Adrenal gland (tissue), 5 donors: ENCODE measurements at regions not wholly inside any gene's neighbourhood (a gene's known extent, or its start where the extent isn't known, plus 50 kb on each side); places are given as distances from the start of the nearest gene placed in this dataset.

Experiments
- CTCF ChIP-seq, 6 experiments: fragments of 450-650 bp in 4 of 6; fragments of 200-600 bp in 2 of 6; sonication (generic) in 1 of 6; IDR thresholded peaks; 1 replicate in 5 of 6; 2 replicates in 1 of 6; pipeline versions ENCODE4 v1.5.1 to v1.8.0; 2016 to 2021; ENCODE audit warnings: antibody characterized with exemption in 6 of 6, mild to moderate bottlenecking in 2 of 6, moderate library complexity in 1 of 6
- POLR2A ChIP-seq, 2 donors: fragments of 450-650 bp; IDR thresholded peaks; one replicate each; pipeline ENCODE4 v1.6.1; 2017; ENCODE audit warnings: antibody characterized with exemption in 2 of 2, mild to moderate bottlenecking in 2 of 2, moderate library complexity in 1 of 2
- donor health status: DM: no; HTN: no; CAD: no.

- no peak for TF ChIP-seq CTCF (IDR thresholded peaks at IDR 0.05)
- no peak for TF ChIP-seq POLR2A (IDR thresholded peaks at IDR 0.05)
Observed at GRCh38 chr18:7413906-7414305, 153.2 kb upstream of the PTPRM start.
